ENCODE measurements at regions not wholly inside any gene's neighbourhood (a gene's known extent, or its start where the extent isn't known, plus 50 kb on each side); places are given as distances from the start of the nearest gene placed in this dataset.

GRCh38 chr2:77666251-77666980, 144.2 kb upstream of the LRRTM4 start:
- TF ChIP-seq CTCF (IDR thresholded peaks at IDR 0.05) = no peak
- no peak for TF ChIP-seq POLR2A (IDR thresholded peaks at IDR 0.05)

Data from testis (tissue), 2 donors.